ENCODE measurements at regions not wholly inside any gene's neighbourhood (a gene's known extent, or its start where the extent isn't known, plus 50 kb on each side); places are given as distances from the start of the nearest gene placed in this dataset.

DNA sequence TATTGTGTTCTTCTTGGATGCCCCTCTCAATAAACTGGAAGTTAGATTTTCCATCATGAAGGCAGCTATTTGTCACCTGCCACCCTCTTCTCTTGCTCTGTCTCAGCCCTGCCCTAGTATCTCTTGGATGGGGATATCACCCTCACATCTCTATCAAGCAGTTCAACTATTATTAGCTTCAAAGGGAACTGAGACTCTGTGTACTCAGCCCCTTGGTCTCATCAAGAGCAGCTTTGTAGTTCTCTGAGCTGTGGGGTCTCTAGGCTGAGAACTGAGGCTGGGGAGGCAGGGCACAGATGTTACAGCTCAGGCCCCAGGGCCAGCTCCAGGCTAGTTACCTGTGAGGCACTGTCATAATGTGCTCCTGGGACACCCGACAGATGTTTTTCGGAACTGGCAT lies 130.3 kb downstream of the DAD1 start:
- H3K27me3 ChIP-seq (ENCODE audit: control insufficient read depth in 1 of 2, insufficient read depth in 2 of 2, low read length in 2 of 2), result peaks cover 0 to 6% of the 10 kb centered on the region in 2 donors
- no peaks in the 10 kb centered on the region for H3K9me3 ChIP-seq (ENCODE audit: control insufficient read depth in 1 of 2, low read length in 2 of 2)
- H3K36me3 ChIP-seq (ENCODE audit: control insufficient read depth in 1 of 2, insufficient read depth in 2 of 2, low read length in 2 of 2), result no peaks in the 10 kb centered on the region
- H3K27ac ChIP-seq (ENCODE audit: low read depth, low read length), result no peak overlapping the region
- H3K4me1 ChIP-seq (ENCODE audit: control insufficient read depth in 1 of 2, insufficient read depth in 2 of 2, low read length in 2 of 2), result no peaks in the 10 kb centered on the region
- H3K9ac ChIP-seq (ENCODE audit: low read depth in 1 of 2, low read length in 2 of 2), result no peak overlapping the region
- H3K4me3 ChIP-seq (ENCODE audit: low read depth in 1 of 2, low read length in 2 of 2), result no peak overlapping the region

DNA sequence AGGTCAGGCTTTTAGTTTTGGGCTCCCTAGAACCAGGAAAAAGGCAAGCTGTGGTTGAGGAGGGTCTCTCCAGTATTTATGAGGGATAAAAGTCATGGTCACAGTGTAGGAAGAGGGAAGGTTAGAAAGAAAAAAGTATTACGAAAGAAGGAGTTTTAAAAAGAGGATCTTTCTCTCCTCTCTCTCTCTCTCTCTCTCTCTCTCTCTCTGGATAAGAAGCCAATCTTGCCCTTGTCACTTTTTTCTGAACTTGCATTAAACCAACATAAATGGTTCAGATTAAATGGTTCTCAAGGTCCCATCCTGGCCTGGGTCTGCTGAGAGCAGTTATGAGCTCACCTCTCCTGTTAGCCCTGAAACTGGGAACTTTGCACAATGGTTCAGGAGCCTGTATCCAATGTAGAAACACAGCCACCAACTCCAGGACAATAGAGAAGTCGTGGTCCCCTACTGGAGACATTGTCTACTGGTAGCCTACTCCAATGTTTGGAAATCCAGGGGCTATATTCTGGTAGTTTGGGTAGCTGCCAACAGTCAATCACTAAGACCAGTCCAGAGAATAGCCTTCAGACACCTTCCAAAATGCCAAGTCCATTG lies 131.9 kb downstream of the DAD1 start:
- no peak overlapping the region for H3K27ac ChIP-seq (ENCODE audit: low read depth, low read length)

DNA sequence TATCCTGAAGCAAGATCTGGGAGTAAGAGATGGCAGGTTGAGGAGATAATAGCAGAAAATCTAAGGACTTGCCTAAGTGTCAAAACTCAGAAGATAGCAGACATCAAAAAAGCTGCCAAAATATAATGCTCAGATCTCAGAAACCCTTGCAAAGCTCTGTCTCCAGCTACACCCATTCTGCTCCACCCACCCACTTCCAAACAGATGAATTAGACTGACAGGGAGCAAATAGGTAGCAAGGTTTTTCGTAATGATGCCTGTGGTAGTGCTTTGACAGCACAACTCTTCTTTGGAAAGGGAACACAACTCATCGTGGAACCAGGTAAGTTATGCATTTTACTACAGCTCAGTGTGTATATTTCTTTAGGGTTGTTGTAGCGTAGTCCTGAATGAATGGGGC lies 132.6 kb downstream of the DAD1 start:
- H3K27ac ChIP-seq (ENCODE audit: low read depth, low read length), result no peak overlapping the region
- H3K27me3 ChIP-seq (ENCODE audit: control insufficient read depth in 1 of 2, insufficient read depth in 2 of 2, low read length in 2 of 2), result peaks cover 0 to 6% of the 10 kb centered on the region in 2 donors
- no peak overlapping the region for H3K9ac ChIP-seq (ENCODE audit: low read depth in 1 of 2, low read length in 2 of 2)
- no peak overlapping the region for H3K4me3 ChIP-seq (ENCODE audit: low read depth in 1 of 2, low read length in 2 of 2)
- H3K4me1 ChIP-seq (ENCODE audit: control insufficient read depth in 1 of 2, insufficient read depth in 2 of 2, low read length in 2 of 2), result no peaks in the 10 kb centered on the region
- no peaks in the 10 kb centered on the region for H3K36me3 ChIP-seq (ENCODE audit: control insufficient read depth in 1 of 2, insufficient read depth in 2 of 2, low read length in 2 of 2)
- no peaks in the 10 kb centered on the region for H3K9me3 ChIP-seq (ENCODE audit: control insufficient read depth in 1 of 2, low read length in 2 of 2)

More for the DNA sequence above, 131.9 kb downstream of the DAD1 start:
- H3K27me3 ChIP-seq (ENCODE audit: control insufficient read depth in 1 of 2, insufficient read depth in 2 of 2, low read length in 2 of 2), result peaks cover 0 to 6% of the 10 kb centered on the region in 2 donors
- no peaks in the 10 kb centered on the region for H3K4me1 ChIP-seq (ENCODE audit: control insufficient read depth in 1 of 2, insufficient read depth in 2 of 2, low read length in 2 of 2)
- no peak overlapping the region for H3K4me3 ChIP-seq (ENCODE audit: low read depth in 1 of 2, low read length in 2 of 2)
- no peaks in the 10 kb centered on the region for H3K36me3 ChIP-seq (ENCODE audit: control insufficient read depth in 1 of 2, insufficient read depth in 2 of 2, low read length in 2 of 2)
- H3K9me3 ChIP-seq (ENCODE audit: control insufficient read depth in 1 of 2, low read length in 2 of 2), result no peaks in the 10 kb centered on the region
- no peak overlapping the region for H3K9ac ChIP-seq (ENCODE audit: low read depth in 1 of 2, low read length in 2 of 2)

DNA sequence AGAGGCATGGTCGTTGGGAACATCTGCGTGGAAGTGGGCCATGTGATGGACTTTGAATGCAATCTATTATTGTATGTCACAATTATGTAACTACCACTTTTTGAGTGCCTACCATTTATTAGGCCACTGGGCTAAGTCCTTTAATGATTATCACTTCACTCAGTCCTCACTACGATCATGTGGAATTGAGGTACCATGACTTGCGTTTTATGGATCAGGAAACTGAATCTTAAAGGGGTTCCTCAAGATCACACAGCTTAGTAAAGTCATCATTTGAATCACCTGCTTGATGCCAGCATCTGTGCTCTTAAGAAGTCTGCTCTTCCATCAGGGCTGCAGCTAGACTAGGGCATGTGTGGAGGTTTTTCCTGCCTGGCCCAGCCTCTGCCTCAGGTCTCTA lies 136.7 kb downstream of the DAD1 start:
- no peaks in the 10 kb centered on the region for H3K36me3 ChIP-seq (ENCODE audit: control insufficient read depth in 1 of 2, insufficient read depth in 2 of 2, low read length in 2 of 2)
- no peak overlapping the region for H3K4me3 ChIP-seq (ENCODE audit: low read depth in 1 of 2, low read length in 2 of 2)
- H3K4me1 ChIP-seq (ENCODE audit: control insufficient read depth in 1 of 2, insufficient read depth in 2 of 2, low read length in 2 of 2), result no peaks in the 10 kb centered on the region
- H3K9ac ChIP-seq (ENCODE audit: low read depth in 1 of 2, low read length in 2 of 2), result no peak overlapping the region
- H3K27me3 ChIP-seq (ENCODE audit: control insufficient read depth in 1 of 2, insufficient read depth in 2 of 2, low read length in 2 of 2), result peaks cover 0 to 6% of the 10 kb centered on the region in 2 donors
- H3K27ac ChIP-seq (ENCODE audit: low read depth, low read length), result no peak overlapping the region
- H3K9me3 ChIP-seq (ENCODE audit: control insufficient read depth in 1 of 2, low read length in 2 of 2), result no peaks in the 10 kb centered on the region

DNA sequence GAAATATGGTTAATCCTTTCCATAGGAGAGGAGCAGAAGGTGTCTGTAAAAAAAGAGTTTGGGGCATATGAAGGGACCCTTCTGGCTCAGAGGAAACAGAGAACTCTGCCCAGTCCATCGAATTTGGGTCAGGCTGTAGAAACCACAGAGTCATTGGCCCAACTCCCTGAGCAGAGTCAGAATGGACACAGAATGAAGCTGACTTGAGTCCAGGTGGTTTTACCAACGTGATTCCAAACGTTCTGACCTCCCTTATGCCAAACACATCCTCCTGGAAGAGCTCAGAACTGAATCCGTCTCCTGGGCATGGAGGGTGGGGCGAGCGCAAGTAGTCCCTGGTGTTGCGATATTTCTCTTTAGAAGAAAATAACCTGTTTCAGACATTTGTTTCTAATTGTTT lies 138.8 kb downstream of the DAD1 start:
- Histone ChIP-seq H3K9ac (ENCODE audit: low read depth in 1 of 2, low read length in 2 of 2) (no peak overlapping the region), H3K27ac (ENCODE audit: low read depth, low read length) (no peak overlapping the region), H3K27me3 (ENCODE audit: control insufficient read depth in 1 of 2, insufficient read depth in 2 of 2, low read length in 2 of 2) (peaks cover 0 to 6% of the 10 kb centered on the region in 2 donors), H3K4me3 (ENCODE audit: low read depth in 1 of 2, low read length in 2 of 2) (no peak overlapping the region), H3K36me3 (ENCODE audit: control insufficient read depth in 1 of 2, insufficient read depth in 2 of 2, low read length in 2 of 2) (no peaks in the 10 kb centered on the region), H3K9me3 (ENCODE audit: control insufficient read depth in 1 of 2, low read length in 2 of 2) (no peaks in the 10 kb centered on the region), H3K4me1 (ENCODE audit: control insufficient read depth in 1 of 2, insufficient read depth in 2 of 2, low read length in 2 of 2) (no peaks in the 10 kb centered on the region)

DNA sequence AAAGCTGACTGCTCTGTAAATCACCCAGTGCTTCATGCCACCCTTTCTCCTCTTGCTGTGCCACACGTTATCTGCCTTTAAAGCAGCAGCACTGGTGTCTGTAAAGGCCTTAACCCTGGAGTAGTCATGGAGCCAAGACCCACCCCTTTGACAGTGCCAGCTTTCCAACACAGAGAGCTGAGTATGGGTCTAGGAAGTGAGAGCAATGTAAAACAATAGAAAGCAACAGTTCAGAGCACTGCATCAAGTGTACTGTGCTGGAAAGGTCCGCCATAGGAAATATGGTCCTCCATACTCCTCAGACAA lies 139.5 kb downstream of the DAD1 start:
- Histone ChIP-seq H3K9ac (ENCODE audit: low read depth in 1 of 2, low read length in 2 of 2) (no peak overlapping the region), H3K36me3 (ENCODE audit: control insufficient read depth in 1 of 2, insufficient read depth in 2 of 2, low read length in 2 of 2) (no peaks in the 10 kb centered on the region), H3K4me3 (ENCODE audit: low read depth in 1 of 2, low read length in 2 of 2) (no peak overlapping the region), H3K9me3 (ENCODE audit: control insufficient read depth in 1 of 2, low read length in 2 of 2) (no peaks in the 10 kb centered on the region), H3K27me3 (ENCODE audit: control insufficient read depth in 1 of 2, insufficient read depth in 2 of 2, low read length in 2 of 2) (peaks cover 0 to 6% of the 10 kb centered on the region in 2 donors), H3K4me1 (ENCODE audit: control insufficient read depth in 1 of 2, insufficient read depth in 2 of 2, low read length in 2 of 2) (no peaks in the 10 kb centered on the region), H3K27ac (ENCODE audit: low read depth, low read length) (no peak overlapping the region)

DNA sequence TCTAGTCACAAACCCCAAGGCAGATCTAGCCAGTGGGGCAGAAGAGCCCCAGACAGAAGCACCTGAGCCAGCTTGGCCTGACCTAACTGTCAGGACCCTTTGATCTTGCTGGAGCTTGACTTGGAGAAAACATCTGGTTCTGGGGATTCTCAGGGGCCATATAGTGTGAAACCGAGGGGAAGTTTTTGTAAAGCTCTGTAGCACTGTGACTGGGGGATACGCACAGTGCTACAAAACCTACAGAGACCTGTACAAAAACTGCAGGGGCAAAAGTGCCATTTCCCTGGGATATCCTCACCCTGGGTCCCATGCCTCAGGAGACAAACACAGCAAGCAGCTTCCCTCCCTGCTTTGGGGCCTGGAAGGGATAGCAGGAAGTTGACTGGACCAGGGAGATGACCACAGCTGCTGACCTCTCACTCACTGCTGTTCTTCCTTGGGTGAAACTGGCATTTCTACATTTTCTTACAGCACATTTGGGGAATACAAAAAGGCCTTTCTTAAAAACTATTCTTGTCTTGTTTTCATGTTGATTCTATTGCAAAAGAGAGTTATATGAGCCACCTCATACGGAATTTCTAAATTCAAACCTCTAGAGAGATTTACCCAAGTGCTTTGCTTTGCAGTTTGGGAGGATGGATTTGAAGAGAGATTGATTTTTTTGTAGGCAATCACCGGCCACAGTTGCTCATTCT lies 140.0 kb downstream of the DAD1 start:
- Histone ChIP-seq H3K4me3 (ENCODE audit: low read depth in 1 of 2, low read length in 2 of 2) (no peak overlapping the region), H3K36me3 (ENCODE audit: control insufficient read depth in 1 of 2, insufficient read depth in 2 of 2, low read length in 2 of 2) (no peaks in the 10 kb centered on the region), H3K4me1 (ENCODE audit: control insufficient read depth in 1 of 2, insufficient read depth in 2 of 2, low read length in 2 of 2) (no peaks in the 10 kb centered on the region), H3K27me3 (ENCODE audit: control insufficient read depth in 1 of 2, insufficient read depth in 2 of 2, low read length in 2 of 2) (peaks cover 0 to 2% of the 10 kb centered on the region in 2 donors), H3K27ac (ENCODE audit: low read depth, low read length) (no peak overlapping the region), H3K9me3 (ENCODE audit: control insufficient read depth in 1 of 2, low read length in 2 of 2) (no peaks in the 10 kb centered on the region), H3K9ac (ENCODE audit: low read depth in 1 of 2, low read length in 2 of 2) (no peak overlapping the region)

DNA sequence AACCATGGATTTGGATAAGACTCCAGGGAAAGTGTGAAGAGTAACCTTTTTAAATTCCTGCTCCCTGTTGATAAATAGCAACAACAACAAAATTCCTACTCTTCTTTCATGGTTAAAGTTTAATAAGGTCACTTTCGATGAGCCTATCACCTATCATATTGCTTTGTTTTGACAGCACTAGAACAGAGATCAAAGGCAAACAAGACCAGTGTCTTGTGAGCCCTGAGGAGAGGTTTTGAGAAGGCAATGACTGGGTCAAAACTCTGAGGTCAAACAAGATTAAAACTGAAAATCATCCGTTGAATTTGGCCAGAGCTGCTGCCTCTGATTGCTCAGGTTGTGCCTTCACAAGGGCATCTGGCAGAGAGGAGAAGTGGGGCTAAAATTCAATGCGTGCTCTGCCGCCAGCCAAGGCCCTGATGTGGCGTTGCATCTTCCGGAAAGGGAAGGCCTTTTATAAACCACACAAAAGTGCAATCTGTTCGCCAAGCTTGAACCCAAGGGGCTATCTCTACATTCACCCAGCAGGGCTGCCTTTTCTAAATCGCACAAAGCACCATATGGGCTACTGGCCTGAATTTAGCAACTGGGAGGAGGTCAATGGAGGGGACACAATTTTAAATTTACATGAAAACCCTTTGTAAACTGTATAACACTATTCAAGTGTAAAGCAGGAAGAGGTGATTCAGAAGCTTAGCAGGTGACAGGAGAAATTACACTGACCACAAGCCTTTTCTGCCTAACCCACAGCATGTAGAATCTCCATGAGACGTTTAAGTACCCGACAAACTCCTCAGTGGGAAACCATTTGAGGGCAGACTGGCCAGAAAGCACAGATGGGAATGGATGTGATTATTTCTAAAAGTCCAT lies 140.8 kb downstream of the DAD1 start:
- Histone ChIP-seq H3K27ac (ENCODE audit: low read depth, low read length) (no peak overlapping the region), H3K27me3 (ENCODE audit: control insufficient read depth in 1 of 2, insufficient read depth in 2 of 2, low read length in 2 of 2) (no peaks in the 10 kb centered on the region), H3K4me1 (ENCODE audit: control insufficient read depth in 1 of 2, insufficient read depth in 2 of 2, low read length in 2 of 2) (no peaks in the 10 kb centered on the region), H3K9me3 (ENCODE audit: control insufficient read depth in 1 of 2, low read length in 2 of 2) (no peaks in the 10 kb centered on the region), H3K36me3 (ENCODE audit: control insufficient read depth in 1 of 2, insufficient read depth in 2 of 2, low read length in 2 of 2) (no peaks in the 10 kb centered on the region), H3K9ac (ENCODE audit: low read depth in 1 of 2, low read length in 2 of 2) (no peak overlapping the region), H3K4me3 (ENCODE audit: low read depth in 1 of 2, low read length in 2 of 2) (no peak overlapping the region)

DNA sequence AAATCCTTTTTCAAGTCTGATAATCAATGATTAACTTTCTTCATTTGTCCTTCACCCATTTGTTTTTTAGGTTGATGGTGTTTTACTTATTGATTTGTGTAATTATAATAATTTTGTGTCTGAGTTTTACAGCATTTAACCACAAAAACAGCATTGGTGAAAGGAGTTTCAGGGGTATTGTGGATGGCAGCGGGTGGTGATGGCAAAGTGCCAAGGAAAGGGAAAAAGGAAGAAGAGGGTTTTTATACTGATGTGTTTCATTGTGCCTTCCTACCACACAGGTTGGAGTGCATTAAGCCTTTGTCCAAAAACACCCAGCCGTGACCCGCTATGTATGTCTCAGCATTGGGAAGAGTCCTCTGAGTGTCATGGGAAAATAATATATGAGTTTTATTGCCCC lies 150.3 kb downstream of the DAD1 start:
- Histone ChIP-seq H3K9ac (ENCODE audit: low read depth in 1 of 2, low read length in 2 of 2) (no peak overlapping the region), H3K27me3 (ENCODE audit: control insufficient read depth in 1 of 2, insufficient read depth in 2 of 2, low read length in 2 of 2) (no peaks in the 10 kb centered on the region), H3K4me1 (ENCODE audit: control insufficient read depth in 1 of 2, insufficient read depth in 2 of 2, low read length in 2 of 2) (no peaks in the 10 kb centered on the region), H3K9me3 (ENCODE audit: control insufficient read depth in 1 of 2, low read length in 2 of 2) (no peaks in the 10 kb centered on the region), H3K27ac (ENCODE audit: low read depth, low read length) (no peak overlapping the region), H3K4me3 (ENCODE audit: low read depth in 1 of 2, low read length in 2 of 2) (no peak overlapping the region), H3K36me3 (ENCODE audit: control insufficient read depth in 1 of 2, insufficient read depth in 2 of 2, low read length in 2 of 2) (no peaks in the 10 kb centered on the region)

DNA sequence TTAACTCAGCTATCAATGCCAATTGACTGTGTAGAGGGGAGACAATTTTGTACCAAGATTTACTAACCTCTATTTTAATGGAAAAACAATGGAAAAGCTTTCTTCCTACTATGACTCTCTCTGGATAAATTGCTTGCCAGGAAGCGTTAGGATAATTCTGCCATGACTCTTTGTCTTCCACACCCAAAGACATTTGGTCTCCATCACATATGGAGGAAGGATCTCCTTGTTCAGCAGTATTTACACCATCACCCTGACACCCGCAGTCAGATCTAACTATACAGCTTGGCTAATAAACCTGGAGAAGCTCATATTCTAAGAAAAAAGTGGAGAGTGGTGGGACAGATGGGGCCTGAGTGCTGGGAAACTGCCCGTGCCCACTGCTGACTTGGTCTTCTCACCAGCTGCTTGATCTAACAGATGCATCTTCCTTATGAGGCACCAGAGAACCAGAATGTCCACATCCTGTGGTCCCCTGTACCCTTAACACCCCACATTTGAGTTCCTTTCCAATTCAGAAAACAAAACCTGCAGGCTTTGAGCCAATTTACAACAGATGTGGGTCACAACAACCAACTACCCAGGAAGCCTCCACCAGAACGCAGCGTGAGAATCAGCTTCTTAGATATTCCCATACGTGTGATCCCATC lies 154.0 kb downstream of the DAD1 start:
- H3K9ac ChIP-seq (ENCODE audit: low read depth in 1 of 2, low read length in 2 of 2), result no peak overlapping the region
- no peaks in the 10 kb centered on the region for H3K9me3 ChIP-seq (ENCODE audit: control insufficient read depth in 1 of 2, low read length in 2 of 2)

More for the DNA sequence above, 154.0 kb downstream of the DAD1 start:
- Histone ChIP-seq H3K27ac (ENCODE audit: low read depth, low read length) (no peak overlapping the region), H3K4me1 (ENCODE audit: control insufficient read depth in 1 of 2, insufficient read depth in 2 of 2, low read length in 2 of 2) (peaks cover 14 to 19% of the 10 kb centered on the region in 2 donors), H3K27me3 (ENCODE audit: control insufficient read depth in 1 of 2, insufficient read depth in 2 of 2, low read length in 2 of 2) (no peaks in the 10 kb centered on the region), H3K4me3 (ENCODE audit: low read depth in 1 of 2, low read length in 2 of 2) (no peak overlapping the region), H3K36me3 (ENCODE audit: control insufficient read depth in 1 of 2, insufficient read depth in 2 of 2, low read length in 2 of 2) (no peaks in the 10 kb centered on the region)

All from duodenal mucosa (tissue), 2 donors.